Psoas muscle (tissue), 7 donors: ENCODE measurements at regions not wholly inside any gene's neighbourhood (a gene's known extent, or its start where the extent isn't known, plus 50 kb on each side); places are given as distances from the start of the nearest gene placed in this dataset.

Experiments used
- ATAC-seq, 4 donors: fragments of 200-7000 bp; cut with Tn5 transposase; one replicate each; pipeline ENCODE4 v1.9.1; 2020; ENCODE audit warnings: moderate library complexity in 3 of 4, mild to moderate bottlenecking in 2 of 4
- DNase-seq, 2 donors: peaks; one replicate each; pipeline ENCODE4 v3.0.0-alpha.2; 2020
- H3K27ac ChIP-seq: fragments of 200-600 bp; one replicate; pipeline ENCODE4 v1.8.0; 2022
- H3K27me3 ChIP-seq, 3 donors: fragments of 200-600 bp in 1 of 3; one replicate each; pipeline versions ENCODE4 v1.6.1 to v1.8.0; 2013 to 2022; ENCODE audit warnings: low read length in 2 of 3, mild to moderate bottlenecking in 2 of 3, moderate library complexity in 1 of 3; ENCODE audit not compliant: insufficient read depth in 3 of 3
- H3K36me3 ChIP-seq, 2 donors: fragments of 200-600 bp in 1 of 2; one replicate each; pipeline versions ENCODE4 v1.6.1 to v1.8.0; 2013 to 2022; ENCODE audit warnings: low read depth in 1 of 2, mild to moderate bottlenecking in 1 of 2, moderate library complexity in 1 of 2; ENCODE audit not compliant: insufficient read depth in 1 of 2
- H3K4me1 ChIP-seq: fragments of 200-600 bp; one replicate; pipeline ENCODE4 v1.8.0; 2022
- H3K4me3 ChIP-seq: fragments of 200-600 bp; one replicate; pipeline ENCODE4 v1.8.0; 2022; ENCODE audit warnings: mild to moderate bottlenecking
- H3K9me3 ChIP-seq: fragments of 200-600 bp; one replicate; pipeline ENCODE4 v1.8.0; 2022
- CTCF ChIP-seq: fragments of 200-600 bp; IDR thresholded peaks from one replicate; pipeline ENCODE4 v1.8.0; 2022; ENCODE audit warnings: antibody characterized with exemption
- WGBS, 3 donors: extraction: QIAGEN DNeasy Blood & Tissue Kit; methylation state at CpG; one replicate each; pipeline versions ENCODE4 v1.1.6 to v1.1.7; 2013; 5-methylcytosine and 5-hydroxymethylcytosine counted together
- intact Hi-C, 2 donors: fragments of 100-400 bp; cut with DNase I; formaldehyde crosslinking; loops; one replicate each; pipeline versions ENCODE4 v1.11.0 to v1.14.2; 2022
- donor health status: healthy with polysubstance abuse.
- donor health status: DM: no; HTN: no; CAD: no; lungs with moderate emphysema.
- donor health status: Bipolar disorder and iron deficiency.
- donor health status: healthy.
- donor health status: DM: yes; HTN: yes; CAD: no.
- donor health status: DM: no; HTN: no; CAD: no.
- donor health status: DM: yes; HTN: yes; CAD: no.

GRCh38 chr1:30330644-30331043 lies 392.7 kb downstream of the MATN1 start:
- ATAC-seq (no peak), DNase-seq (no peak)
- no peak for TF ChIP-seq CTCF
- peaks cover 1% of the 10 kb centered on the region for H3K4me1 ChIP-seq
- intact Hi-C loops: no loop called here
- H3K9me3 ChIP-seq: no peaks in the 10 kb centered on the region
- WGBS, 3 donors: 70 to 75% (median 74%) methylated on average over 7 of the region's 7 CpGs
- H3K4me3 ChIP-seq: no peak overlapping the region
- no peak overlapping the region for H3K27ac ChIP-seq
- no peaks in the 10 kb centered on the region for H3K36me3 ChIP-seq
- no peaks in the 10 kb centered on the region for H3K27me3 ChIP-seq

- Histone ChIP-seq H3K9me3 (no peaks in the 10 kb centered on the region), H3K27me3 (no peaks in the 10 kb centered on the region), H3K4me1 (no peaks in the 10 kb centered on the region), H3K36me3 (no peaks in the 10 kb centered on the region), H3K4me3 (no peak overlapping the region), H3K27ac (no peak overlapping the region)
- intact Hi-C loops: no loop called here
- DNase-seq: no peak
- no peak for TF ChIP-seq CTCF
- 70 to 78% (median 77%) methylated on average over 14 to 15 of the region's 15 CpGs for WGBS, 3 donors
- no peak for ATAC-seq
These were observed 393.4 kb downstream of the MATN1 start for GRCh38 chr1:30329802-30330557.

- H3K4me1 ChIP-seq: no peaks in the 10 kb centered on the region
- TF ChIP-seq CTCF: no peak
- no peak overlapping the region for H3K27ac ChIP-seq
- ATAC-seq (no peak), DNase-seq (no peak)
- H3K9me3 ChIP-seq: no peaks in the 10 kb centered on the region
- no peaks in the 10 kb centered on the region for H3K27me3 ChIP-seq
- intact Hi-C loops: no loop called here
- WGBS, 3 donors: 83 to 89% (median 86%) methylated on average over 12 of the region's 12 CpGs
- no peak overlapping the region for H3K4me3 ChIP-seq
- H3K36me3 ChIP-seq: no peaks in the 10 kb centered on the region
These were observed 394.1 kb downstream of the MATN1 start for GRCh38 chr1:30329263-30329753.

GRCh38 chr1:30328401-30329262 lies 394.8 kb downstream of the MATN1 start:
- ATAC-seq (no peak), DNase-seq (no peak)
- 75 to 82% (median 81%) methylated on average over 9 of the region's 9 CpGs for WGBS, 3 donors
- Histone ChIP-seq H3K4me3 (no peak overlapping the region), H3K9me3 (no peaks in the 10 kb centered on the region), H3K27ac (no peak overlapping the region), H3K27me3 (no peaks in the 10 kb centered on the region), H3K36me3 (no peaks in the 10 kb centered on the region), H3K4me1 (no peaks in the 10 kb centered on the region)
- TF ChIP-seq CTCF: no peak
- intact Hi-C loops: no loop called here
